MM.1S (cell line): ENCODE measurements at regions not wholly inside any gene's neighbourhood (a gene's known extent, or its start where the extent isn't known, plus 50 kb on each side); places are given as distances from the start of the nearest gene placed in this dataset.

Experiments used
- CTCF ChIP-seq: fragments of 300-600 bp; sonication (generic); IDR thresholded peaks from 2 replicates; pipeline ENCODE4 v1.5.1; 2016; ENCODE audit warnings: antibody characterized with exemption, low read length, mixed read lengths
- EZH2 ChIP-seq: fragments of 300-600 bp; sonication (generic); optimal IDR thresholded peaks from 2 replicates; pipeline ENCODE3; 2017; ENCODE audit warnings: low read depth, mild to moderate bottlenecking, antibody characterized with exemption, low read length, mixed read lengths

DNA sequence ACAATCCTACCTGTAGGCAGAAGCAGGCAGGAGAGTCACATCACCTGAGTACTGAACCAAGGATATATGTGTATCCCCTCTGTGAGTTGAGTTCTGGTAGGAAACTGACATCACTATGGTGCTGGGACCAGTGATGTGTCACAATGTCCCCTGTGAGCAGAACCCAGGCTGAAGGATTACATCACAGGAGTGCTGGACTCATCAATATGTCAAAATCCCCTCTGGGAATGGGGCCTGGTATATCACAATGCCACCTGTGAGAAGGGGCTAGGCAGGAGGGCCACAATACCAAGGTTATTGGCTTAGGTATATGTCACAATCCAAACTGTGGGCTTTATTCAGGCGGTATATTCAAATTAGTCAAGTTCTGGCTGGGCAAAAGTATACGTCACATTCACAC lies 2098.3 kb downstream of the TP53TG3F start:
- TF ChIP-seq CTCF: no peak
- no peak for TF ChIP-seq EZH2
